DOHH2 (cell line): ENCODE measurements at regions not wholly inside any gene's neighbourhood (a gene's known extent, or its start where the extent isn't known, plus 50 kb on each side); places are given as distances from the start of the nearest gene placed in this dataset.

Source experiments
- H3F3A ChIP-seq: fragments of 200-600 bp; sonication (generic), shearing (Covaris generic); 2 replicates; pipeline ENCODE4 v1.6.0; 2016; ENCODE audit warnings: antibody characterized with exemption, mild to moderate bottlenecking; ENCODE audit not compliant: control insufficient read depth, insufficient read depth
- H3K27ac ChIP-seq: fragments of 200-600 bp; sonication (generic); 2 replicates; pipeline ENCODE4 v1.5.1; 2014; ENCODE audit warnings: low read depth, mild to moderate bottlenecking, low read length, moderate library complexity
- H3K27me3 ChIP-seq: fragments of 200-600 bp; sonication (generic); 2 replicates; pipeline ENCODE4 v1.6.1; 2014; ENCODE audit warnings: mild to moderate bottlenecking, low read length, mixed read lengths; ENCODE audit not compliant: control insufficient read depth
- H3K36me3 ChIP-seq: fragments of 200-600 bp; sonication (generic); 2 replicates; pipeline ENCODE4 v1.6.1; 2014; ENCODE audit warnings: mild to moderate bottlenecking, low read length, moderate library complexity, mixed read lengths; ENCODE audit not compliant: control insufficient read depth
- H3K4me1 ChIP-seq: fragments of 200-600 bp; sonication (generic); 2 replicates; pipeline ENCODE4 v1.6.1; 2014; ENCODE audit warnings: mild to moderate bottlenecking, low read length, mixed read lengths; ENCODE audit not compliant: control insufficient read depth
- H3K4me2 ChIP-seq: fragments of 200-600 bp; sonication (generic); 2 replicates; pipeline ENCODE4 v1.6.0; 2014; ENCODE audit warnings: mild to moderate bottlenecking, low read length, moderate library complexity
- H3K4me3 ChIP-seq: fragments of 200-600 bp; sonication (generic); 2 replicates; pipeline ENCODE4 v1.5.1; 2014; ENCODE audit warnings: mild to moderate bottlenecking, low read length, mixed read lengths
- H3K79me2 ChIP-seq: fragments of 200-600 bp; sonication (generic); 2 replicates; pipeline ENCODE4 v1.6.1; 2014; ENCODE audit warnings: mild to moderate bottlenecking, low read length, mixed read lengths; ENCODE audit not compliant: control insufficient read depth
- H3K9me2 ChIP-seq: fragments of 200-600 bp; sonication (generic); replicated peaks from 2 replicates; pipeline ENCODE4 v1.6.1; 2014; ENCODE audit warnings: mild to moderate bottlenecking, low read length, mixed read lengths; ENCODE audit not compliant: control insufficient read depth
- H3K9me3 ChIP-seq: fragments of 200-600 bp; sonication (generic); 2 replicates; pipeline ENCODE4 v1.6.1; 2014; ENCODE audit warnings: antibody characterized with exemption, low read length, mixed read lengths; ENCODE audit not compliant: control insufficient read depth, insufficient read depth
- H4K20me1 ChIP-seq: fragments of 200-600 bp; sonication (generic); 2 replicates; pipeline ENCODE4 v1.6.0; 2014; ENCODE audit warnings: low read depth, mild to moderate bottlenecking, antibody characterized with exemption, low read length, moderate library complexity; ENCODE audit not compliant: control insufficient read depth, insufficient read depth
- EZH2phosphoT487 ChIP-seq: fragments of 200-600 bp; sonication (generic); IDR thresholded peaks from 2 replicates; pipeline ENCODE4 v1.6.1; 2017; ENCODE audit warnings: borderline replicate concordance, mild to moderate bottlenecking, antibody characterized with exemption, low read length, moderate library complexity, mixed read lengths
- TF ChIP-seq, protein P1 (sequence below): fragments of 200-600 bp; sonication (generic); IDR thresholded peaks from one replicate; pipeline ENCODE4 v1.5.1; 2014; ENCODE audit warnings: antibody characterized with exemption, mild to moderate bottlenecking, low read depth, low read length; ENCODE audit not compliant: poor library complexity, severe bottlenecking

DNA sequence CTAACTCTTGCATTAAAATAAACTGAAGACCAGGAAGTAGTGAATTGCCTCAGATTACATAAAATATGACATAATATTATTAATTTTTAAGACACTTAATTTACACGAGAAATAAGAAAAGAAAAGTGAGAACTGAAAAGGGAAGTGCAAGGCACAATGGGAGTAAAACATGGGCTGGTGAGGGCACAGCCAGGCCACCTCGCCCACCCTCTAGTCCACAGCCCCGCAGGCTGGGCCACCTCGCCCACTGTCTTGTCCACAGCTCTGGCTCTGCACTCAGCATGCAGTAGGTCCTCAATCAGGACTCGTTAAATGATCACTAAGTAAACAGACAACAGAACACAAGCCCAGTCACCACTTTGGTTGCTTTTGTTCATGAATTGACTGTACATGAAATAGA is 67.8 kb upstream of the ARHGEF7 start:
- Histone ChIP-seq H3K36me3 (no peaks in the 10 kb centered on the region), H3K4me3 (no peak overlapping the region), H3K4me1 (no peaks in the 10 kb centered on the region), H3K79me2 (no peaks in the 10 kb centered on the region), H3K9me3 (no peaks in the 10 kb centered on the region), H3K27me3 (no peaks in the 10 kb centered on the region), H3F3A (no peaks in the 10 kb centered on the region), H3K9me2 (no peaks in the 10 kb centered on the region), H4K20me1 (no peaks in the 10 kb centered on the region), H3K27ac (no peak overlapping the region), H3K4me2 (no peak overlapping the region)
- TF ChIP-seq, protein P1, sequence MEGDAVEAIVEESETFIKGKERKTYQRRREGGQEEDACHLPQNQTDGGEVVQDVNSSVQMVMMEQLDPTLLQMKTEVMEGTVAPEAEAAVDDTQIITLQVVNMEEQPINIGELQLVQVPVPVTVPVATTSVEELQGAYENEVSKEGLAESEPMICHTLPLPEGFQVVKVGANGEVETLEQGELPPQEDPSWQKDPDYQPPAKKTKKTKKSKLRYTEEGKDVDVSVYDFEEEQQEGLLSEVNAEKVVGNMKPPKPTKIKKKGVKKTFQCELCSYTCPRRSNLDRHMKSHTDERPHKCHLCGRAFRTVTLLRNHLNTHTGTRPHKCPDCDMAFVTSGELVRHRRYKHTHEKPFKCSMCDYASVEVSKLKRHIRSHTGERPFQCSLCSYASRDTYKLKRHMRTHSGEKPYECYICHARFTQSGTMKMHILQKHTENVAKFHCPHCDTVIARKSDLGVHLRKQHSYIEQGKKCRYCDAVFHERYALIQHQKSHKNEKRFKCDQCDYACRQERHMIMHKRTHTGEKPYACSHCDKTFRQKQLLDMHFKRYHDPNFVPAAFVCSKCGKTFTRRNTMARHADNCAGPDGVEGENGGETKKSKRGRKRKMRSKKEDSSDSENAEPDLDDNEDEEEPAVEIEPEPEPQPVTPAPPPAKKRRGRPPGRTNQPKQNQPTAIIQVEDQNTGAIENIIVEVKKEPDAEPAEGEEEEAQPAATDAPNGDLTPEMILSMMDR: no peak
- TF ChIP-seq EZH2phosphoT487: no peak

DNA sequence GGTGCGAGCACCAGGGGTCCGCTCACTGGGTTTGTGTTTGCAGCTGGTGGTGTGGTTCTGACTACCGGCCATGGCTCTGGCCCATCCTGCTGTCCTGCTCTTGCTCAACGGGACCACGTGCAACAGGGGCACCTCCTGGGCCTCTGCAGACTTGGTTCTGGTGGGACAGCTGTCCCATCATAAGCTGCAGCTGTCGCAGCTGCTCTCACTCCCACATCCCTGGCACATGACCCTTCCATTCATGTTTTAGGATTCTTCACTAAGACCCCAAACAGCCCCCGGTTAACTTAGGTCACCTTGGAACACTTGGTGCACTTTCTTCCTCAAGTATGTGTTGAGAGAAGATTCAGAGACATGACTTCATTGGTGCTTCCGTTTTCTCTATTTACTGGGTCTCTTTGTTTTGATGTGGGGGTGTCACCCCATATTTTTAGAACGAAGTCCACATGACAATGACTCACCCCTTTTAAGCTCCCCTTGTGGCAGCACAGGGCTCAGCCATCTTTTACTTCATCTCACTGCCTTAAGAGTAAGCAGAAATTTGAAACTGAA is 68.4 kb upstream of the ARHGEF7 start:
- TF ChIP-seq EZH2phosphoT487: no peak
- TF ChIP-seq, protein P1: no peak
- H3K9me2 ChIP-seq: no peaks in the 10 kb centered on the region
- no peaks in the 10 kb centered on the region for H3K27me3 ChIP-seq
- H3K9me3 ChIP-seq: no peaks in the 10 kb centered on the region
- H3K4me1 ChIP-seq: no peaks in the 10 kb centered on the region
- H4K20me1 ChIP-seq: no peaks in the 10 kb centered on the region
- no peak overlapping the region for H3K4me2 ChIP-seq
- H3K79me2 ChIP-seq: no peaks in the 10 kb centered on the region
- no peaks in the 10 kb centered on the region for H3K36me3 ChIP-seq
- no peaks in the 10 kb centered on the region for H3F3A ChIP-seq
- no peak overlapping the region for H3K4me3 ChIP-seq
- H3K27ac ChIP-seq: no peak overlapping the region

DNA sequence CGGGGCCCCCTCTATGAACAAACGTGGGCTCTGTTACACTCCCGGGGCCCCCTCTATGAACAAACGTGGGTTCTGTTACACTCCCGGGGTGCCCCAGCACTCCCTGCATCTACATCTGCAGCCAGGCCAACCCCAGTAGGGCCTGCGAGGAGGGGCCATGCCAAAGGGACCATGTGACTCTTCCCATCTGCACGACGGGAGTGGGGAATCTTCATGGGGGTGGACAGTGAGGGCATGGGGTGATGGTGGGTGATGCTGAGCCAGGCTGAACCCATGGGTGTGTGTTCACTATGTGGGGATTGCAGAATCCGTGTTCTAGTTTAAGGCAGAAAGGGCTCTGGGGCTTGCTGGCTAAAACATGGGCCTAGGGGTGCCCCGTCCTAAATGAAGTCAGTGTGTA is 69.9 kb upstream of the ARHGEF7 start:
- Histone ChIP-seq H3K4me3 (no peak overlapping the region), H3K79me2 (no peaks in the 10 kb centered on the region), H4K20me1 (no peaks in the 10 kb centered on the region), H3K27me3 (no peaks in the 10 kb centered on the region), H3K36me3 (no peaks in the 10 kb centered on the region), H3K4me1 (no peaks in the 10 kb centered on the region), H3K9me3 (no peaks in the 10 kb centered on the region), H3F3A (no peaks in the 10 kb centered on the region), H3K4me2 (no peak overlapping the region), H3K9me2 (no peaks in the 10 kb centered on the region), H3K27ac (no peak overlapping the region)
- no peak for TF ChIP-seq EZH2phosphoT487
- TF ChIP-seq, protein P1: no peak
